ENCODE measurements at regions not wholly inside any gene's neighbourhood (a gene's known extent, or its start where the extent isn't known, plus 50 kb on each side); places are given as distances from the start of the nearest gene placed in this dataset.

DNA sequence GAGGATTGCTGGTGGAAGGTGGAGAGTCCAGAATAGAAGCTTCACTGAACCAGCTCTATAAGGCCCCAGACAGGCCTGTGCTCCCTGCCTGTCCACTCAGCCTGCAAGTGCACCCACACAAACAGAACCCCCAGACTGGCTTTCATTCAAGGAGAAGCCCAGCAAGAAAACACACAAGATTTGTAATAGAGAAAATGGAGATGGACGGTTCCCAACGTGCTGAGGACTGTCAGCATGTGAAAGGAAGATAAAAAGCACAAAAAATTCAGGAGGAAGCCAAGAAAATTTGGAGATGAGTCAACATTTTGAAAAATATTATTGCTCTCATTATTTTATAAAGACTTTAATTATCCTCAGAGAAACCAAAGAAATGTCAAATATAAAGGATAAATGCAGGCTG, 218.2 kb upstream of the SLC10A2 start:
- Histone ChIP-seq H3K4me2 (ENCODE audit: low read length) (no peak overlapping the region), H3K9me2 (ENCODE audit: low read depth, low read length) (no peaks in the 10 kb centered on the region; the same call in 1 of the 2 replicates), H3K27ac (ENCODE audit: low read depth, low read length, poor library complexity, severe bottlenecking) (no peak overlapping the region), H3K9ac (ENCODE audit: low read length) (no peak overlapping the region), H3K4me3 (ENCODE audit: low read depth, low read length, poor library complexity, severe bottlenecking) (no peak overlapping the region), H3K9me3 (ENCODE audit: low read length) (no peaks in the 10 kb centered on the region), H3K4me1 (ENCODE audit: insufficient read depth, low read length, severe bottlenecking) (no peaks in the 10 kb centered on the region), H4K20me1 (ENCODE audit: insufficient read depth, low read length) (no peaks in the 10 kb centered on the region), H2AFZ (ENCODE audit: low read length) (no peak overlapping the region), H3K79me2 (ENCODE audit: insufficient read depth, low read length) (no peaks in the 10 kb centered on the region), H3K36me3 (ENCODE audit: insufficient read depth, low read length) (no peaks in the 10 kb centered on the region), H3K27me3 (ENCODE audit: insufficient read depth, low read length) (no peaks in the 10 kb centered on the region), H3F3A (ENCODE audit: insufficient read depth, low read length) (no peaks in the 10 kb centered on the region)
- TF ChIP-seq EZH2 (IDR thresholded peaks at IDR 0.05; ENCODE audit: borderline replicate concordance, low read length) (no peak), CTCF (IDR thresholded peaks at IDR 0.05; ENCODE audit: low read length) (no peak)

DNA sequence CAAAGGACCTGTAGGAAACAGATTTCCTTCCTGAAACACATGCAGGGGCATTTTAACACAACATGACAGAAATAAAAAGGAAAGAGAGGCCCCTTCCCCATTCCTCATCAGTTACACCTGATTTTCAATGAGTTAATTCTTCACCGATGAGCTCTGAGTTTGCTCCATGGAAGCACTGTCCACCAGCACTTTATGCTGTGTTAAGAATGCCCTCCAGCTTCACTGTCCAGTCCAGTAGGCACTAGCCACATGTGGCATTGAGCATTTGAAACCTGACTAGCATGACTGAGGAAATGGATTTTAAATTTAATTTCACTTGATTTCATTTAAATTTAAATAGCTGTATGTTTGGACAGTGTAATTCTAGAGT, 217.2 kb upstream of the SLC10A2 start:
- H3K79me2 ChIP-seq (ENCODE audit: insufficient read depth, low read length) = no peaks in the 10 kb centered on the region
- no peaks in the 10 kb centered on the region; the same call in 1 of the 2 replicates for H3K9me2 ChIP-seq (ENCODE audit: low read depth, low read length)
- no peak overlapping the region for H2AFZ ChIP-seq (ENCODE audit: low read length)
- no peak overlapping the region for H3K9ac ChIP-seq (ENCODE audit: low read length)
- H4K20me1 ChIP-seq (ENCODE audit: insufficient read depth, low read length) = no peaks in the 10 kb centered on the region
- no peaks in the 10 kb centered on the region for H3K27me3 ChIP-seq (ENCODE audit: insufficient read depth, low read length)
- H3K4me2 ChIP-seq (ENCODE audit: low read length) = no peak overlapping the region
- no peak overlapping the region for H3K27ac ChIP-seq (ENCODE audit: low read depth, low read length, poor library complexity, severe bottlenecking)
- no peaks in the 10 kb centered on the region for H3K4me1 ChIP-seq (ENCODE audit: insufficient read depth, low read length, severe bottlenecking)
- H3K36me3 ChIP-seq (ENCODE audit: insufficient read depth, low read length) = no peaks in the 10 kb centered on the region
- no peak overlapping the region for H3K4me3 ChIP-seq (ENCODE audit: low read depth, low read length, poor library complexity, severe bottlenecking)
- H3K9me3 ChIP-seq (ENCODE audit: low read length) = no peaks in the 10 kb centered on the region
- TF ChIP-seq EZH2 (IDR thresholded peaks at IDR 0.05; ENCODE audit: borderline replicate concordance, low read length) = no peak
- no peak for TF ChIP-seq CTCF (IDR thresholded peaks at IDR 0.05; ENCODE audit: low read length)
- no peaks in the 10 kb centered on the region for H3F3A ChIP-seq (ENCODE audit: insufficient read depth, low read length)

DNA sequence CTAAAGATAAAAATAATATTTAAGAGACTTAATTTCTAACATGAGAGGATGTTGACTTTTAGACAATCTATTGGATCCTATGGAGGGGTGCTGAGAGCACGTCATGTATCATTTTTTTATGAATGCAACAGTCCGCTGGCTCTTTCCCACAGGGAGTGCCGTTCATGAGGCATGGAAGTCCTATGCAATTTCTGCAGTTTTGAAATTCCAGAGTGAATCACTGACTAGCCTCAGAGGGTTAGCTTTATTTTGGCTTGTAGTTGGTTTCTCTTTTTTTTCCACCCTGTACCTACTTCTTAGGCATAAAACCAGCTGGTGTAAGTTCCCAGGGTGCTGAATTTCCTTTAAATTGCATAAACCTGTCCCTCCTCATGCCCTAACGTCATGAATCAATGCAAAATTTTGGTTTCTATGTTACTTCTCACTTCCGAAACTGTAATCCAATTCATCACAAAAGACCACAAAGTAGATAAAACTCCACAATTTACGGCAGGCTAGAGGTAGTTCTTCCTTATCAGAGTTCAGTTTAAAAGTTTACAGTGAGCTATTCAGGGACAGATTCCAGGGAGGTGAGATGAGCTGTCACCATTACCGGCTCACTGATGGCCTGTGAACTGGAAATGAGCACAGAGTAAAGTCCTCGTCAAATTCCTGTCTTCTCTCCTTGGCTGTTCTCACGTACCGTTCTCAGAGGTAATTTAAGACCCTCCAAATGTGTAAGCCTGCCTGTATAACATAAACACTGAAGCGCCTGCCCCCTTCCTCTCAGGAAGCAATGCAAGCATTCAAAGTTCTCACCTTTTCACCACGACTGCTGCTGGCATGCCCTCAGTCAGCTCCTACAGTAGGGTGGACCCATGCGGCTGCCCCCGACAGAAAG, 216.6 kb upstream of the SLC10A2 start:
- no peak overlapping the region for H3K9ac ChIP-seq (ENCODE audit: low read length)
- no peaks in the 10 kb centered on the region for H3K9me3 ChIP-seq (ENCODE audit: low read length)
- TF ChIP-seq CTCF (IDR thresholded peaks at IDR 0.05; ENCODE audit: low read length) (no peak), EZH2 (IDR thresholded peaks at IDR 0.05; ENCODE audit: borderline replicate concordance, low read length) (no peak)
- H4K20me1 ChIP-seq (ENCODE audit: insufficient read depth, low read length) = no peaks in the 10 kb centered on the region
- H3K4me1 ChIP-seq (ENCODE audit: insufficient read depth, low read length, severe bottlenecking) = no peaks in the 10 kb centered on the region
- H3K36me3 ChIP-seq (ENCODE audit: insufficient read depth, low read length) = no peaks in the 10 kb centered on the region
- no peaks in the 10 kb centered on the region for H3K79me2 ChIP-seq (ENCODE audit: insufficient read depth, low read length)
- no peaks in the 10 kb centered on the region for H3F3A ChIP-seq (ENCODE audit: insufficient read depth, low read length)
- H3K9me2 ChIP-seq (ENCODE audit: low read depth, low read length) = no peaks in the 10 kb centered on the region; the same call in 1 of the 2 replicates
- H3K4me3 ChIP-seq (ENCODE audit: low read depth, low read length, poor library complexity, severe bottlenecking) = no peak overlapping the region
- H2AFZ ChIP-seq (ENCODE audit: low read length) = no peak overlapping the region
- H3K27me3 ChIP-seq (ENCODE audit: insufficient read depth, low read length) = no peaks in the 10 kb centered on the region
- no peak overlapping the region for H3K4me2 ChIP-seq (ENCODE audit: low read length)
- H3K27ac ChIP-seq (ENCODE audit: low read depth, low read length, poor library complexity, severe bottlenecking) = no peak overlapping the region
